NCI-H2196 treated with DMSO at 0.1 percent for 48 hours (cell line): ENCODE measurements at regions not wholly inside any gene's neighbourhood (a gene's known extent, or its start where the extent isn't known, plus 50 kb on each side); places are given as distances from the start of the nearest gene placed in this dataset.

Experiments
- DNase-seq: peaks from one replicate; lab custom pipeline; 2025; ENCODE audit not compliant: unreplicated experiment; lab: John Stamatoyannopoulos, UW

DNA sequence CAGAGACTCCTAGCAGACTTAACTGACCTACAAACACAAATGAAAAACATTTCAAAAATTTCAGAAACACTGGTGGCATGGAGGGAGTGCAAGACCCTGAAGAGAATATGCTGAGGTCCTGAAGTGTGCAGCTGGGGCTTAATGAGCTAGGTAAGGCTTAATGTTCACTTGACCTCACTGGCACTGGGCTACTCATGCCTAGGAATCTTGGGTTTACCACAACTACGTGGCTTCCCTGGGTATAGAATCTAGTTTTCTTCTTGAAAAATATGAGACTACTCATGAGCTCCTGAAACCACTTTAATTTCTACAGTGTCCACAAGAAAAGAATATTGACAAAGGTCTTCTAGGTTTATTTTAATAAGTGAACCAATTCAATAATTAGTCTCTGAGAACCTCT lies 139.8 kb downstream of the HNMT start:
- no peak for DNase-seq

GRCh38 chr2:138105358-138105757 lies 141.1 kb downstream of the HNMT start:
- no peak for DNase-seq

DNA sequence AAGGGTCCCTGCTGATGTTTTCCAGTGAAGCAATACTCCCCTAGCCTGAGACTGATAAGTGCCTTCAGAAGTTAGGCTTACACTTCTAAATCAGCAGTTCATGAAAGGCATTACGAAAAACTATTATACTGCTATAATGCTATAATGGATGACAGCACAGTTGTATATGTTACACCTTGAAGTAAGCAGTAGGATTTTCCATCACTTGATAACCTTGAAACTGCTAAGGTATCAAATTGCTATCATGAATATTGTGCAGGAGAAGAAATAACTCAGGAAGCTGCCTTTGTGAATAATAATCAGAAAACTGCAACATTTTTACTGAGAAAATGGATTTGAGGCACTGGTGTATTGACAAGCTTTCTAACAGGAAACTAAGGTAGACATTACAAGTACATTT lies 142.3 kb downstream of the HNMT start:
- DNase-seq, result no peak

DNA sequence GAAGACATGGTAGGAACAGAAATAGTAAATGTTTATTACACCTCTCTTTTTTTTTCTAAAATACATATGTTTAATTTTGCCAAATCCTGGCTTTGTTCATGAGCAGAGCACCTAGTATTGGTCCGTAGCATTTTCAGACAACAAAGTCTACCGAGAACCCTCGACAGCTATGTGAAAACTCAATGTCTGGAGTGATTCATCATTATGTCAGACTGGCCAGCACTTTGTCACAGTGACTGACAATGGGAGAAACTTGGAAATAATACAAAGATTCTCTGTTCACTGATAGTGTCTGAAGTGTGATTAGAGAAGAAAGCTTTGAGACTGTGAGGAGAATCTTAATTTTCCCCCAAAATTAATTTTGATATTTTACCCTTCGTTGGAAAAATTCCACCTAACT lies 143.0 kb downstream of the HNMT start:
- no peak for DNase-seq

DNA sequence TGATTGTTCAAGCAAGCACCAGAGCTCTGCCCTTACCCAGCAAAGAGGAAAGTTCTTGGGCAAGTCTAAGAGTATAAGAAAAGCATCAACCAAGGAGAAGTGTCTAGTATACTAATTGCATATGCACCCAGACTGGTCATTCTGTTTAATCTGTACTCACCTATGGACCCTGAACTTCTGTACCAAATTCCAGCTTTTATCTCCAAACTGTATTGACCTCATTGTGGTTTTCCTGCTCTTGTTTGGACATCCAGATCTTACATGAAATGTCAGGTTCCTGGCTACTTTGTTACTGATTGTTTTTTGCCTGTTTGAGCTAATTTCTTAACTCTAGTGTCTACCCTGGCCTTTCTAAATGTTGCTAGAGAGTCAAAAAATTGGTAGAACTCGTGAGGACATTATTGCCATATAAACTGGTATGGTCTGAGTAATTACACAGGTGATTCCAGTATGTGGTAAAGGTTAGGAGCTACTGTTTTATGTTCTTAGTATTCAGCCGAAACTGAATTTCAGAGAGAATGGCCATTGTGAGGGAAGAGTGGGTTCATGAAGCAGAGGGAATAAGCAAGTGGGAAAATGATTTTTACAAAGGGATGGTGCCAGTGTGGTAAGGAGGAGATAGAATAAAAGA lies 146.3 kb downstream of the HNMT start:
- no peak for DNase-seq

- no peak for DNase-seq
These were observed 148.3 kb downstream of the HNMT start for GRCh38 chr2:138112536-138112935.

DNA sequence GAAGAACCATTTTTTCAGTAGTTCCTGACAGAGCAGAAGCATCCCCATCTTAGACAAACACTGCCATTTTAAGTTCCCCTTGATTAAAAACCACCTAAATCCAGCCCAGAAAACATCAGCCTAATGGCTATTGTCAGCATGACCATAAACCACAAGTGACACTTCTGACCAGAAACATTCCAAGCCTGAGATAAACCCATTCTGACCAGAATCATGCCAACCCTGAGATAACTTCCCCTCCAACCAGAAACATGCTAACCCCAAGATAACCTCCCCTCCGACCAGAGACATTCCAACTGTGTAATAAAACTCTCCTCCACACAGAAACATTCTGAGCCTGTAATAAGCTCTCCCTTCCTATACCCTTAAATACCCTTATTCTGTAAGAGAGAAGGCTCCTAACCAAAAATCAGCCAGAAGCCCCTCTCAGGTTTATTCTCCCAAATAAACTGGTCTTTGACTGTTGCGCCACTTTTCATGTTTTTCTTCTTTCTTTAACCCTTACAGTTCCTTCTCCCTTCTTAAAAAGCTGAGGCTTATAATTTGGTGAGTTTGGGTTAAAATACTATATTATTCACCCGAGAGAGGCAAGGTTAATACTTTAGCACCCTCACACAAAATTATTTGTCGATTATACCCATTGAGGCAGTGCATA lies 149.7 kb downstream of the HNMT start:
- no peak for DNase-seq

DNA sequence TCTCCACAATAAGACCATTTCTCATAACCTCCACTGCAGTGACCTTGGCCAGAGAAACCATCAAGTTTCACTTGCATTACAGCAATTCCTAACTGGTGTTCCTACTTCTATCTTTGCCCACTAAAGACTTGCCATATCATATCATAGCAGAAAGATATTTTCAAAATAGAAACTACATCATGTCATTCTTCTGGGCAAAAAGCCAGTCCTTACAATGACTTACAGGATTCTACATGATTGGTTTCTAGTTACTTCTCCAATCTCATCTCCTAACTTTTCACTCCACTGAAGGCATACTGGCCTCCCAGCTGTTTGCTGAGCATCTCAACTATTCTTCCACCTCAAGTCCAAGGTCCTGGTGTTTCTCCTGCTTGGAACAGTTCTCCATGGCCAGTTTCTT lies 151.4 kb downstream of the HNMT start:
- no peak for DNase-seq

DNA sequence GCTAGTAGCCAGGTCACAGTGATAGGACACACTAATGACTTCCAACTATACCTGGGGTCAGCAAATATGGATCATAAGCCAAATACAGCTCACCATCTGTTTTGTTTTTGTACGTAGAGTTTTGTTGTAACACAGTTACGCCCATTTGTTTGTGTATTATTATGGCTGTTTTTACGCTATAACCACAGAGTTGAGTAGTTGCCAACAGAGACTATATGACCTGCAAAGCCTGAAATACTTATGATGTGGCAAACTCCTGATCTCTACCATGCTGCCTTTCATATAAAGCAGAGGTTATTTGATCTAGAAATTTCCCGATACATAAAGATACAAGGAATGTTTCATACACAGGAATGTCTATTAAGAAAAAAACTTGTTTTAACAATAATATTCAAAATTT lies 152.2 kb downstream of the HNMT start:
- no peak for DNase-seq

- no peak for DNase-seq
These were observed 157.7 kb downstream of the HNMT start for GRCh38 chr2:138121666-138122661.

- DNase-seq, result no peak
These were observed 158.6 kb downstream of the HNMT start for GRCh38 chr2:138122891-138123290.

GRCh38 chr2:138123741-138124140 lies 159.5 kb downstream of the HNMT start:
- no peak for DNase-seq

DNA sequence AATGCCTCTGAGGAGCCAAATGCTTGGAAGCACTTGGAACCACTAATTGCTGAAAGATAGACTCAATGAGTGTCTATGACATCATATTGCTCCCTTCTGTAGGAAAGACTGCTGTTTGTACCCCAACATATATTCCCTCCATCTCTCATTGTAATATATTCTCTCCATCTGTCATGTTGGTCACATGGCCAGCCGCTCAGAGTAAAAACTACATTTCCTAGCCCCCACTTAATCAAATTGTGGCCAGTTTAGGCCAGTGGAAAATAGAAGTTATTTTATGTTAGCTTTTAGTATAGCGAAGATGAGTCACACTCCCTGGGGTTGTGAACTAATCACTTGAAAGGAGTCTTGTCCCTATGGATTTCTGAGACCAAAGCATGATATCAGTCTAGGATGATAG lies 160.2 kb downstream of the HNMT start:
- DNase-seq, result no peak

- DNase-seq, result no peak
These were observed 161.3 kb downstream of the HNMT start for GRCh38 chr2:138125306-138126288.

- no peak for DNase-seq
These were observed 167.8 kb downstream of the HNMT start for GRCh38 chr2:138132108-138132507.

DNA sequence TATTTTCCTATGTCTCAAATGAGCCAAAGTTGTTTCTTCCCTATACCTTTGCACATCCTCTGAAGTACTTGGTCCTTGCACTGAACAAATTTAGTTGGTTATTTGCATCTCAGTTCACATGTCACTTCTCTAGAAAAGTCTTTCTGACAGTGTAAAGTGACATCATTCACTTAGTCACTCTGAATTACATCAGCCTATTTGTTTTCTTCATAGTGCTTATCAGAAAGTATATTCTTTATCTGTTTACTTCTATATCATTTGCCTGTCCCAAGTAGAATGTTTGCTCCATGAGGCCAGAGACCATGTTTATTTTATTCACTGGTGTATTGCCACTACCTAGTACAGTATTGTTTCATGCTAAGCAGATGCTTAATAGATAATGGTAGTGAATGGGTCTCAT lies 173.7 kb downstream of the HNMT start:
- no peak for DNase-seq

GRCh38 chr2:138147796-138148195 lies 183.5 kb downstream of the HNMT start:
- DNase-seq, result no peak

- DNase-seq, result no peak
These were observed 191.0 kb downstream of the HNMT start for GRCh38 chr2:138155304-138155703.

- DNase-seq, result no peak
These were observed 193.1 kb downstream of the HNMT start for GRCh38 chr2:138157372-138157771.

DNA sequence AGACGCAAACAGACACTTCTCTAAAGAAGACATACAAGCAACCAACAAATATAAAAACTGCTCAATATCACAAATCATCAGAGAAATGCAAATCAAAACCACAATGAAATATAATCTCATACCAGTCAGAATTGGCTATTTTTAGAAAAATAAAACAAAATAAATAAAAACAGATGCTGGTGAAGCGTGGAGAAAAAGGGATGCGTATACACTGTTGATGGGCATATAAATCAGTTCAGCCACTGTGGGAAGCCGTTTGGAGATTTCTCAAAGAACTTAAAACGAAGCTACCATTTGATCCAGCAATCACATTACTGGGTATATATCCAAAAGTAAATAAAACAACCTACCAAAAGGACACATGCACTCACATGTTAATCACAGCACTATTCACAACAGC lies 206.2 kb downstream of the HNMT start:
- DNase-seq, result no peak

- DNase-seq, result no peak
These were observed 207.0 kb downstream of the HNMT start for GRCh38 chr2:138171244-138171643.
